Renal cortical epithelial cell (primary cell): ENCODE measurements at regions not wholly inside any gene's neighbourhood (a gene's known extent, or its start where the extent isn't known, plus 50 kb on each side); places are given as distances from the start of the nearest gene placed in this dataset.
"Not testable (repeated sequence)": the region's sequence is repeated elsewhere in the genome, so short reads cannot be mapped to it uniquely, and the experiment has no call there.

Experiments
- DNase-seq: peaks from one replicate; pipeline ENCODE4 v3.0.0-alpha.2; 2011; ENCODE audit warnings: low read depth

DNA sequence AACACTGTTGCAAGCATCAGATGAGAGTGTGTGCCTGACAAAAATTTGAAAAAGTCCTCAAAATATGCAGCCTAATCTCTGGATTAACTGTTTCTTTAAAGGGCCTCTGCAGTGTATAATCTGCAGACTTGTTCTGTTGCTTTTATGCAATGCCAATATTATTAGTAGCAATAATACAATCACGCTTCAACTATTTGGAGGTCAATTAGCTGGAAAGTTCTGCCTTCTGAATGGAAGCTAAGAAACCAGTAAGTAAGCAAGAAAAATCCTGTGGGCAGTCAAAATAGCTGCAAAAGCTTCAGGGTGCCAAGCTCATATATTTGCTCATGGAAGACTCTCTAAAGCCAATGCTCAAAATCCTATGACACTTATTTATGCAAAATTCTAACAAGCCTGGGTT lies 153.2 kb upstream of the NR2F2 start:
- DNase-seq: no peak

DNA sequence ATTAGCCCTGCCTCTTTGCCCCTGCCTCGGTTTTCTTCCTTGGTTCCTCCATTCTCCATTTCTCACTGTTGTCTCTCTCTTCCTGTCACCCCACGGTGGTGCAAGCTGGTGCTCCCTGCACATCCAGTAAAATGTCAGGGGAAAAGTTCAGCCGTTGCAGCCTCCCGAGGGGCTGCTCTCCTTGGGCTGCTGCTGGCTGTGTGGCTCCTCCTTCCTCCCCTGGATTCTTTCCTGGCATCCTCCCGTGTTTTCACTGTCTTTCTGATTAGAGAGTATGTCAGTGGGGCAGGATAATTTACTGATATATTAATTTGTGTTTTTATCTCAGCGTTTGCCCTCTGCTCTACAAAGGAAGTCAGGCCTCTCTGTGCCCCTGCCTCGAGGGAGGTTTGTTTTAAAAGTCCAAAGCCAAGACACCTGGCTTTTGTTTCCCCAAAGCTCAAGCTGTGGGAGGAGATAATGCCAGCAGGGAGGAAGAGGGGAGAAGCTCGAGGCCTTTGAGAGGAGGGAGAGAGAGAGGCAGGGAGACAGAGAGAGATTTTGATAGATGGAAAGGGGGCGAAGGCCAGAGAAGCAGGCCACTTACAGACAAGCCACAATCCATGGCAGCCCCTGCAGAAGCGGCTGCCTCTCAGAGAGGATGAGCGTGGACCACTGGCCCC lies 150.3 kb upstream of the NR2F2 start:
- no peak for DNase-seq

DNA sequence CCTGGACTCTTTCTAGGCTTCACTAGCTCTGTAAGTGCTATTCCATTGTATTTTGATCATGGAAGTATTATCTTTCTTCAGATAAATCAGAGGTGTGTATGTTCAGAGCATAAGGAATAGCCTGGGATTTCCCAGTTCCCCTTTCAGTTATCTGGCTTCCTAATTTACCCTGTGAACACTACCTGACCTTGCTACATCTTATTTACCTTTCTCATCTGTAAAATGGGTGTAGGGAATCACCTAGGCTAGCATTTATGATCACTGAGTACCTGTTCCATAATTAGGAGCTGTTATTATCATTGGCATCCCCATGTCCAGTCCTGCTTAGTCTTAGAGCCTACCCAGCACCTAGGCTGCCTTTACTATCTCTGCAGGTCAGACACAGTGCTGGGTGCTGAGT lies 149.3 kb upstream of the NR2F2 start:
- DNase-seq: no peak

DNA sequence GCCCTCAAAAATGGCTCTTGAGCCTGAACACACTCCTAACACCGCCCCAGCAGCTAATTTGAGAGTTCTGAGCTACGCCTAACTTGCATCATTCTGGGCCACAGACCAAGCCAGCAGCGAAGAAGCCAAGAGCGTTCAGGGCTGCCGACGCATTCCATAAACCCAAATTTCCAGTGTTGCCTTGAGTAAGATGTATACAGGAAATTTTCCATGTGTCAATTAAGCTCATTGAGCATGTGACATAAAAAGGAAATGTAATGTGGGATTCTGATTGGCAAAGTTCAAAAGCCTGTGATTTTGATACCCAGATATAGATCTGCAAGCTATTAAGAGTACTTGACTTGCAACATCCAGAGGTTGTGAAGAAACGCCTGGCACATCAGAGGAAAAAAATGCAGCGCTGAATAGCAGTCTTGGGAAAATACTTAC lies 148.6 kb upstream of the NR2F2 start:
- peak; percentile 25 for DNase-seq

DNA sequence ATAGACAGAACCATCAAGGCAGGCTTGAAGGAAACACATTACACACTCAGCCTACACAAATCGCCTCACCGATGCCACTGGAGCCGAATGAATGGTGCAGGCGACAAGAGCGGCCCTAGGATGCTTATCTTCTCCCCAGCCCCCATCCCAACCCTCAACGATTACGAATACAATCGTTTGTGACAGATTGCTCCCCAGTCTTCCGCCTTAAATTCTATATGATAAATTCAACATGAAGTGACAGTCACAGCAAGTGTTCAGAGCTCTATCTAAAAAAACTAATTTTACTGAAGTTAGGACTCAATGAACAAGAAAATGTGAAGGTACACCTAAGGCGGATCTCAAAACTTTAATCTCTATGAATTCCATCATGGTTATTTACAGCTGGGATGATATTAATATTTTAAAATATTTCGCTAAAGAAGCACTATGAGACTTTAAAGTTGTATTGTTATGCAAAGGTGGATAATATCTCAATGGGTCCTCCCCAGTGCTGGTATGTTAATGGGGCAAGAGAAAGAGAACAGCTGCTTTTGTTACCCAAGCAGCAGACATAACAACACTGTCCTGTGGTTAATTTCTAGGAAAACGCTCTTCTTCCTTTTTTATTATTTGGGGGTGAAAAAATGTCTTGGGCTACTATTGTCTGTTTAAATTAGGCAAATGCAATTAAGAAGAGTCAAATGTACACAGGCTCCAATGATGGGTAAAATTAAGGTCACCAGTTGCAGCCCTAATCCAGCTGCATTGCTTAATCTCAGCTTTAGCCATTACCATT lies 147.6 kb upstream of the NR2F2 start:
- no peak for DNase-seq

DNA sequence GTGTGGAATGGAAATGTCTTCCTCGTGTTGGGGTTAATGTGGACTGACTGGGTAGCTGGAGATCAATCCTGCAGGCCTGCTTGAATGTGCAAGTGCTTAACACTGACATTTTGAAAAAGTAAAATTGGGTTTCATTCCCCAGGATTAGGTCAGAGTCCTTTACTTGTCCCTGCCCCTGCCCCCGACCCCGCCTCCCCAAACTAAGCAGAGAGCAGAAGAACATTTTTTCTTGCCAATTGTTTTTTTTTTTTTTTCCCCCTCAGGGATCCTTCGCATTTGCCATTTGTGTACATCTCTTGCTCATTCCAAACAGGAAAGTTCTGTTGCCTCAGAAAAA lies 147.0 kb upstream of the NR2F2 start:
- DNase-seq: peak; percentile 35

DNA sequence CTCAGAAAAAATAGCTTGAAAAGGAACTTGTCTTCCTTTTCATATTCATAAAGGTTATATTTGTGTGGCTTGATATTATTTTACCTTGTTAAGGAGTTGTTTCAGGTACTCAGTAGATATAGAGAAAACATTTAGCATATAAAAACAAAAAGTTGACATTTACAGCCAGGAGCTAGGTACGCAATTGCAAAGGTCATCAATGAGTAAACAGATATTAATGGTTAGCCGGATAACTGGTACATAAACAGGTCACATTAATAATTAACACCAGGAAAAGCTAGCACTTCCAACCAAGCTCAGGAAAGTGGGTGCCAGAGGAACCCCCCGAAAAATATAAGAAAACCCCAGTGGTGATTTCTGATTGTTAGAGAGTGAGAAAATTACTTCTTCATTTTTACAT lies 146.6 kb upstream of the NR2F2 start:
- peak; percentile 72 for DNase-seq

DNA sequence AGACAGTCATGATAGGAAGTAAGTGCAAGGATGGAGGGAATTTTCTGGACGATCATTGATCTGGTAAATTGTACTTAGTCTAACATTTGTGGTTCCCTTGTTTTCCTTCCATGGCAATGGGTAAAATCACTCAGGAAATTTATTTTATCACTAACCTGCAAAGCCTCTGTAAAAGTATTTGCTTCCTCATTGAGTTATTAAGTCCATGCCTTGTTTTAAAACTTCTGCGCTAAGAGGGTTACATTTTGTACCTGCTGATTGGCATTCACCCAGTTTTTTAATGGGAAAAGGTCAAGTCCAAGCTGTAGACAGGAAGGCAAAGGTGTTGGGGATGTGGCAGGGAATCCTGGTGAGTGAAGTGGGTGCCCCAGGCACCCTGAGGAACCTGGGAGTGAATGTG lies 146.2 kb upstream of the NR2F2 start:
- peak; percentile 80 for DNase-seq

DNA sequence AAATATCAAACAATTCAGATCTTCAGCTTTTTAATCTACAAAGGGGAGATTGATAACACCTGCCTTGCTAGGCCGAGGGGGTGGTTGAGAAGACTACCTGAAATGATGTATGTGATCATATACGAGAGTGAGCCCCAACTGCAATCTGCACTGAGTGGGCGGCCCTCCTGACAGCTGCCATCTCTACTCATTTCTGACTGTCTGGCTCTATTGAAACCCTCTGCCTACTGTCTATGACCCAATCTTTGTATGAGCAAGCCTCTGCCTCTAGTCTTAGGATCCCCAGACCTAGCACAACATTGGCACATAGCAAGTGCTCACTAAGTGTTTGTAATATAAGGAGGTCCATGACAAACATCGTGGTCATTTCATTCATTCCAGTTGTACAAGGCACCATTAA lies 144.4 kb upstream of the NR2F2 start:
- no peak for DNase-seq

DNA sequence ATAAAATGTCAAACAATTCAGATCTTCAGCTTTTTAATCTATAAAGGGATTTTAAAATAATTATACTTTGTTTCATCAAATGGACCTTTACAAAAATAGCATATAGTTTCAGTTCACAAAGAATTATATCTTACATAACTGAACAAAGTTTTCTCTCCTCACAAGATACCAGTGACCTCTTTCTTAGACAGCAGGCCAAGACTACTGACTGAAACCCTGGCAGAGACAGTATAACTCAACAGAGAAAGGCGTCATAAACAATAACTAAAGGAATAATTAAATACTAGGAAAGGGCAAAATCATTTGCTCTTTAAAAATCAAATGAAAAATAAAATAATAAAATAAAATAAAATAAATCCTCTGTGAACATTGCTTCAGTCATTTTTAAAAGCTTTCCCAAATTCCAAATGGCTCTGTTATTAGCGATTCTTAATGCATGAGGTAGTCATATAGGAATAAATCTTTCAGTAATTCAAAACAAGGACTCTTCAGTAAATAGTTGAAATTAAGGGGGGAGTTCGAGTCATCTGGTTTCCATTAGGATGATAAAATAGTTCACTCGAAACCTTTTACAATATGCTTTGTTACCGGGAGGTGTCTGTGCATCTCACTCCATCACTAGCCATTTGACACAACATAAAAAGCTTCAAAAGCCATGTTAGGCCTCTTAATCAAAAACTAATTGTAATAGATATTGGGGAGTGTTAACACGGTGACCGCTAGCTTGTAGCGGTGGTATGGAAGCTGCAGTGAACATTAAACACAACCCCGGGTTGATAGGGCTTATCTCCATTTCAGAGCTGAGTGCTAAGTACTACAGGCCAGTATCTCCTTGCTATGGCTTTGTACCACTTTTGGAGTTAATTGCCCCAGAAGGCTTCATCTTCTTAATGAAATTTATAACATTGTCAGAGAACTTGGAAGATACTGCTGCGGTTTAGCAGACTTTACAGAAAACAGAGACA lies 142.9 kb upstream of the NR2F2 start:
- DNase-seq: no peak

DNA sequence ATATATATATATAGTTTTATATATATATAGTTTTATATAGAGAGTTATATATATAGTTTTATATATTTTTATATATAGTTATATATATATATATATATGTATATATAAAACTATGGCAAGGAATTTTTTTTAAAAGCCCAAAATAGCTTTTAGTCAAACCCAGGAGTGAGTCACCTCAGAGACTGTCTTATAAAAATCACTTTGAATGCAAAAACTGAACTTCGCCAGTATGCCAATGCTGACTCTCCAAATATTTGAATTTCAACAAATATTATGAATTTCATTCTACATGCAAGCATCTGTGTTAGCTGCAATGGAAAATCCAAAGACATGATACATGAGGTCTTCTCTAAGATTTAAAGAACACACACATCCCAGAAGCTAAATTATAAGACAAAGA lies 132.8 kb upstream of the NR2F2 start:
- no peak for DNase-seq

DNA sequence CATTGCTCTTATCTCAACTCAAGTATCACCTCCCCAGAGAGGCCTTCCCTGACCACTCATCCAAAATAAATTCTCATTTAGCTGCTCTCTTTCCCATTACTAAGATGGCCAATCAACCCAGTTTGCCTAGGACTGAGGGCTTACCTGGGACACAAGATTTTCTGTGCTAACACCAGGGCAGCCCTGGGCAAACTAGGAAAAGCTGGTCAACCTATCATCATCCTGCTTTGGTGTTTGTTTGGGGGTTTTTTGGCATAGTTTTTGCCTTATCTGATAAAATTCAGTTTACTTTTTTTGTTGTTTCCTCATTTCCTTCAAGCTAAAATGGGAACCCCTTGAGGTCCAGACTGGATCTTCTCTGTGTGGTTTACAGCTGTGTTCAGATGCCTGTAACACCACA lies 131.4 kb upstream of the NR2F2 start:
- DNase-seq: no peak

DNA sequence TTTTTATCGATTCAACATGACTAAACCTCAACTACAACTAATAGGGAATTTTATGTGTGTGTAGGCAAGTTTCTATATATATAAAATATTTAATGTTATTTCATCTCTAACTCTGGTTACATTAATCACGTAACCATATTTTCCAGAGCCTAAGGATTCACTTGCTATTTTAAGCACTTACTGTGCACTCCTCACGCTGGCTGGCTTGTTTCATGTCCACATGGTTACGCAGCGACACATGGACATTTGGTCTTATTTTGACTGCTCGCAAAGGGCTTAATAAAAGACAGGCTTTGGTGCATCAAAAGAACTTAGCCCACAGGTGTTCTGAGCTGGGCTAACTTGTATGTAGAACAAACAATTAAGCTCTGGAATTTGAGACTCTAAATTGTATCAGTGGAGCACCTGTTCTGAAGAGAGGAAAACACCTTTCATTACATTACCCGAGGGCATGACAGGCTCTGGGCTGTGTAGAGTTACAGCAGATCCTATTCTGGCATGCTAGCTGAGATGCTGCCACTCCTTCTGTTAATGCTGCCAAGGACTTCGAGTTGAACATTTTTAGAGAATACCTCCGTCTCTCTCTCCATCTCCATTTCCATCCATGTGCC lies 130.0 kb upstream of the NR2F2 start:
- no peak for DNase-seq

DNA sequence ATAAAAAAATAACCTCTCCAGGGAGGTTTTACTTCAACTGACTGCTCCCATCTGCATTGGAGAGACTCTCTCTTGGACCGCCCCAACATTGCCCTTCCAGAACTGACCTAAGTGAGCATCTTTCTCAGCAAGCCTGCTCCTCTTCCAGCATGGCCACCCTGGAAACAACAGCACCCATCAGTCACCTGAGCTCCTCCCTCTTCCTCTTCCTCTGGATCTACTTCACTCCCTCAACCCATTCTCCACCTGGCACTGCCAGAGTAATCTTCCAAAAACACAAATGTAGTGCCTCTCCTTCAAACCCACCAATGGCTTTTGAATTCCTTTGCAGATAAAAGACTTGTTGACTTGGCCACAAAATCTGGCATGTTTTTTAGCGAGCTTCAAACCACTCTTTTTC lies 128.8 kb upstream of the NR2F2 start:
- DNase-seq: no peak

DNA sequence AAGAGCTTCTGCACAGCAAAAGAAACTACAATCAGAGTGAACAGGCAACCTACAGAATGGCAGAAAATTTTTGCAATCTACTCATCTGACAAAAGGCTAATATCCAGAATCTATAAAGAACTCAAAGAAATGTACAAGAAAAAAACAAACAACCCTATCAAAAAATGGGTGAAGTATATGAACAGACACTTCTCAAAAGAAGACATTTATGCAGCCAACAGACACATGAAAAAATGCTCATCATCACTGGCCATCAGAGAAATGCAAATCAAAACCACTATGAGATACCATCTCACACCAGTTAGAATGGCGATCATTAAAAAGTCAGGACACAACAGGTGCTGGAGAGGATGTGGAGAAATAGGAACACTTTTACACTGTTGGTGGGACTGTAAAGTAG lies 124.9 kb upstream of the NR2F2 start:
- DNase-seq: not testable (repeated sequence)

DNA sequence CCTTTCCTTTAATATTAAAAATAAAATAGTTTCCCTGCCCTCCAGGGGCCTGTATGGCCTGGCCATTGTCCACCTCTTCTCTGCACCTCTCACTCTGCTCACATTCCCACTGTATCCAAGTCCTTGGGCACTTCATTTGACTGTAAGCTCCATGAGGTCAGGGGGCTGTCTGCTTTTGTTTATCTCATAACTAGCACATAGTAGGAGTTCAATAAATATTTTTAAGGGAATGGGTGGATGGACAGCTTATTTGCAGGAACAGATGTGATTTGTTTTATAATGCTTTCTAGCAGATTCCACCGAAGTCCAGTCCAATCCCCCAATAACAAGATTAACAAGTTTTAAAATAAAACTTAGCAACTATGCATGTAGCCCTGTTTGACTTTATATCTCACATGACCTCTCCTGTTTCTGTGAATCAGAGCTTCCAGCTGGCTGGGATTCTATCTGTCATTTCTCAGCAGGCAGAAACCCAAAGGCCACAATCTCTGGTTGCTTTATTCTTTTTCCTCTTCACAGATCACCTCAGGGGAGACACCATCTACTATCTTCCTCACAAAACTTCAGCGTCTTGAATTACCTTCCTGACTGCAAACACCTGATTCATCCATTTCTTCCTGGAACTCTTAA lies 123.0 kb upstream of the NR2F2 start:
- DNase-seq: no peak

DNA sequence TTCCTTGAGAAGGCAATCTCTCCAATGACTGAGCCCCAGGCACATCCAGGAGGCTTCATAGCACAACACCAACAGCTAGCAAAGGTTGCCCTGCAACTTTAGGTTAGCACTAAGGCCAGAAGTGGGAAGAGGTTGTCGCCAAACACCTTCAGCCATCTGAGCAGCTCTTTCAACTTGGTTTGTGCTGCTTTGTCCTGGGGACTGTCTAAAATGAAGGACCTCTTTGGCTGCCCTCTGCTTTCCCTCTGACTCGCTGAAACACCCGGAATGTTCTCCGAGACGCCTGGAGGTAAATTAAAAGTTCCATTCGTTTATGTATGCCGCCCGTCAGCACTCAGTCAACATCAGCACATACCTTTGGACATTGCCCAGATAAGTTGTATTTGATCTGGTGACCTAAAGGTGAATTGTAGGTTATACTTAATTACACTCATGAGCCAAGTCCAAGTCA lies 121.2 kb upstream of the NR2F2 start:
- DNase-seq: peak; percentile 38

DNA sequence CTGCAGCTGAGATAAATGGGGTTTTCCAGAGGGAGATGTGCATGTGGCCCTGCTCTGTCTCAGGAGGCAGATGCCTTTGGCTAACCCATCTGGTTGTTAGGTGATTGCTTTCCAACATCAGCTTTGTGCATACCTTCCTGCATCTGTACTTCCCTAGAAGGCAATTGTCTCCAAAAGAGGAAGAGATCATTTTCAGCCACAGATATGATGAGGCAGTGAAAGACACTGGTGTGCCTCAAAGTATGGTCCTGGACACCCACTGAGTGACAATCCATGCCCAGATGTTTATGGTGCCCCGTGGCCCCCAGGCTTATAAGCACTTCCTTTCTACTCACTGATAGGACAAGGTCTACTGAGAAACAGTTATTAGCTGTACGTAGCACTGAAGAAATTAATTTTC lies 117.5 kb upstream of the NR2F2 start:
- DNase-seq: no peak

DNA sequence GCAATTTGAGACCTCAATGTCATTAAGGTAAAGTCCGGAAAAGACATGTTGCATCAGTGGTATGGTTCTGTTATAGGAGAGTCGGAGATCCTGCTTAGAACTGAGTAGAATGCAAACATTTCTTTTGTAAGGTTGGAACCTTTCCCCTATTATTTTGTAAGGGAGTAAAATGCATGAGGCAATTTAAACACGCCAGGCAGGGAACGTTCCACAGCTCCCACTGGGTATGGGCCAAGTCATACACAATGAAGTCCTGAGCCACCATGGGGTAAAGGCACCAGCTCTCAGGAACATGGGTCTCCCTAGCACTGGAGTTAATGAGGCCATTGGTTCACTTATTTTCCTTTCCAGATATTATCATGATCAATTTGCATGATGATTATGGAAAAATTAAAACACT lies 116.6 kb upstream of the NR2F2 start:
- no peak for DNase-seq

DNA sequence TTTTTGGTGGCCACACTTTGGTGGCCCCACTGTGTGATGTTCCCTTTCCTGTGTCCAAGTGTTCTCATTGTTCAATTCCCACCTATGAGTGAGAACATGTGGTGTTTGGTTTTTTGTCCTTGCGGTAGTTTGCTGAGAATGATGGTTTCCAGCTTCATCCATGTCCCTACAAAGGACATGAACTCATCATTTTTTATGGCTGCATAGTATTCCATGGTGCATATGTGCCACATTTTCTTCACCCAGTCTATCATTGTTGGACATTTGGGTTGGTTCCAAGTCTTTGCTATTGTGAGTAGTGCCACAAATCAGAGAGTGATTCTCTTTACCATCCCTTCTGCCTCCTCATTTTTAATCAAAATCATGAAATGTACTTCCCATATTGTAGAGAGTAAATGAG lies 114.0 kb upstream of the NR2F2 start:
- not testable (repeated sequence) for DNase-seq

DNA sequence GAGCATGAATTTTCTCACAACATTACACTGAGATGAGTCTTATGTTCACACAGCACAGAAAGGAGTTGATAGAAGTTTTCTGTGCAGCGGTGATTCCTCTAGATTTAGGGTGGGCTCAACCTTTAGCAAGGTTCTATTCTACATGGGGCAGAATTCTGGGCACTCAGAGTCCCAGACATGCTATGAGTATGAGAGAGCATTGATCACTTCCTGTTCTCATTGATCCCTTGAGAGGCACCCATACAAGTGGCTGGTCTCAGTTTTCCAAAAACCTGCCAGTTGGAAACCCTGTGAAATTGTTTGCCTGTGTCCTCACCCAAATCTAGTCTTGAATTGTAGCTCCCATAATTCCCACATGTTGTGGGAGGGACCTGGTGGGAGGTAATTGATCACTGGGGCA lies 112.5 kb upstream of the NR2F2 start:
- DNase-seq: no peak
